CD4-positive, alpha-beta T cell treated with Interleukin-15 for 4 hours (primary cell): ENCODE measurements at regions not wholly inside any gene's neighbourhood (a gene's known extent, or its start where the extent isn't known, plus 50 kb on each side); places are given as distances from the start of the nearest gene placed in this dataset.

ENCODE experiments used
- DNase-seq: peaks from one replicate; pipeline ENCODE4 v3.0.0-alpha.2; 2020; ENCODE audit warnings: low spot score

DNA sequence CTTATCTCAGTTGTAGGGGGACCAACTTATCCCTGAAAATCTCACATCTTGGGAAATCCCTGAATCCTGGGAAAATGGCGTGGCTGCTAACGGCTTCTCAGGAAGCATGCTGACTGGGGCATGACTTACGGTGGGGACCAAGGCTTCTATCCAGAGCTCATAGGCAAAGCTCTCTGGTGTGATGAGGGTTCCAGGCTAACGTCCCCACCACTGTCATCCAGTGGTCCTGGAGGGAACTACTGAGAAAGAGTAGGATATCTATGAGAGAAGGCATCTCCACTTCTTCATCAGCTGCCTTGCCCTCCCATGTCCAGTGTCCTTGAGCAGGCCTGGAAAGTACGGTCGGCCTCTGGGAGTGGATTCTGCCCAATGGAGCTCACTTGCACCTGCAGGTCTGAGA is 210.4 kb upstream of the B3GAT1 start:
- DNase-seq, result no peak

- no peak for DNase-seq
Observed at GRCh38 chr11:134617360-134617759, 205.3 kb upstream of the B3GAT1 start.

GRCh38 chr11:134616038-134616437 is 204.0 kb upstream of the B3GAT1 start:
- no peak for DNase-seq

- DNase-seq, result no peak
Observed at GRCh38 chr11:134615041-134615615, 203.1 kb upstream of the B3GAT1 start.

GRCh38 chr11:134614141-134614540 is 202.1 kb upstream of the B3GAT1 start:
- no peak for DNase-seq

- DNase-seq, result no peak
Observed at GRCh38 chr11:134613646-134614045, 201.6 kb upstream of the B3GAT1 start.

DNA sequence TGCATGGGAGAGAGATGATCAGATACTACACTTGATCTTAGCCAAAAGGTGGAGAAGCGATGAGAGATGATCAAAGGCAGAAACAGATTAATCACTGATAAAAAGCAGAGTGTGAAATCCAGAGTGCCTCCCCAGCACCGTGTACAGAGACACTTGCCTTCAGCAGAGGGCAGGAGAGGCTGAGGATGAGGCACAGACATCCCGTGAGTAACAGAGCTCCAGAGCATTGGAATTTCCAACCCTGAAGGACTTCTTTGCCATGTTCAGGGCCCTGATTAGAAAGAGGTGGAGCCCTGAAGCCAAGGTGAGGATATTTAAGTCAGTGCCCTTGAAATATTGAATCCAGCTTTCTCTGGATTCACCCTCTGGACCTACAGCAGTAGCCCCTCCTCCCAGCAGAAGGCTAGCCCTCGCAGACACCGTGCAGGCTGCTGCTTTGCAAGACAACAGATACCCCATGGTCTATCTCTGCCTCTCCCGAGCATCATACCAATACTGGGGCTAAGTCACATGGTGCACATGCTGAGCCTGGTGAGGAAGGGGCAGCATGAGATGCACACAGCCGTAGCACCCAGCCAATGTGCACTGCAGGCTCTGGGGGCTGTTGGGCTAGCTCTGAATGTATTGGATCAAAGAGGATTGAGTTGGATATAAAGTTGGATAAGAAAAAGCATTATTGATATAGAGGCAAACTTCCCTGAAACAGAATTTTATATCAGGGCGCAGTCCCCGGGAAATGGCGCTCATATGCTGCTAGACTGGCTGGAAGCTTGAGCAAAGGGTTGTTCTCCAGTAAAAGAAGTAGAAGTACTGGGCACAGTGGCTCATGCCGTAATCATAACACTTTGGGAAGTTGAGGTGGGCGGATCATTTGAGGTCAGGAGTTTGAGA is 200.3 kb upstream of the B3GAT1 start:
- DNase-seq, result no peak

- DNase-seq, result no peak
Observed at GRCh38 chr11:134611537-134611936, 199.5 kb upstream of the B3GAT1 start.

DNA sequence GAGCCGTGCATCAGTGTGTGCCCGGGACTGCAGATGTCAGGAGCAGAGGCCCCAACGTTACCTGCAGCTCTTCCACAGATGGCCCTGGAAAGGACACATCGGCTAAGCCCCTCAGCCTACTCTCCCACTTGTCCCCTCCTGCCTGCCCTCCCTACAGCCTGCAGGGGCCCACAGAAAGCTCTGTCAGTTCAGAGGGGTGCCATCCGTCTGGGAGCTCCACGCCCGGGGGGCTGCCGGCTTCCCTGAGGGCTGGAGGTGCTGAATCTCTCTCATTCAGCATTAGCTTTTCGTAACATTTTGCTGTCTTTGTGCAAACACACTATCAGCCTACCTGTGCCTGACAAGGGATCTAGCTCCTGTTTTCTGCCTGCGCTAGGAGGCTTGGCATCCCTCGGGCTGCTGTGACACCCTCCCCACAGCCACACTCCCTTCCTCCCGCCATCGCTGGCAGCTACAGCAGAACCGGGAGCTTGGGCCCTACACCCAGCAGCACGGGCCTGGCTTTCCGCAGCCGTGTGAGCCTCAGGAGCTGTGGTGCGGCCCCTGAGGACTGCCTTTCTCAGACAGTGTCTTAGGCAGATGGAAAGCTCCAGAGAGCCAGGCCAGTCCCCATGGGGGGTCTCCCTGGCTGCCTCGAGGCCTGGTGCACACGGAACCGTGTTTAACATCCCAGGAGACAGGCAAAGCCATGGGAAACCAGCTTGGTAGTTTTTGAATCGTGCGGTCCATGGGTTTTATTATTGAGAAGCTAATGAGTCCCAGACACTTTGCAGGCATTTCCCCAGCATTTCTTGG is 198.3 kb upstream of the B3GAT1 start:
- DNase-seq, result no peak

DNA sequence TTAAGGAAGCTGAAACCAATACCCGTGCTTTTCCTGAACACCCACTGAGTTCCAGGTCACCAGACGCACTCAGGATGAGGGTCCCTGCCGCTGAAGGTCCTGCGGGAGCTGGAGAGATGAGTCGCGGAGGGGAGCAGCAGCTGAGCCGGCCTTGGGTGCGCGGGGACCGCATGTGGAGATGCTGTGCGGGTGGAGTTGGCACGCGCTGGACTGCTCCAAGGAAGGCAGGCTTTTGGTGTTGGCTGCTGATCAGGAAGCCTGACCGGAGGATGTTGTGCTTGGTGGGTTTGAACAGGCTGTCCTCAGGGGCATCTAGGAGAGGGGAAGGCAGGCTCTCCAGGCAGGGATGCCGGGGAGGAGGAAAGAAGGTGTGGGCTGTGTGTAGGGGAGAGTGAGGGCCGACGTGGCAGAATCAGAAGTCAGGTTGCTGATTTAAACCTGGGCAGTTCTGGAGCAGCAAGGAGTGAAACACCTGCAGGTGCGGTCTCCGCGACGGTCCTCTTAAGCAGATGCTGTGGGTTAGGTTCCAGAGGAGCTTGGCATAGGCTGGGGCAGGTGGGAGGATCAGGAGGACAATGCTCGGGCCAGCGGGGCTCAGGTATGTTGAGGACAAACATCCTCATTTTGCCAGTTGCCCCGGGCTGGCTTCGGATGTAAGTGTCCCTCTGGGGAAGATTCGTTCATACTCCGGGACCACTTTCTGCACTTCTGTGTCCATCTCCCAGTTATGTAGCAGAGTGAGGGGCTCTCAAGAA is 197.5 kb upstream of the B3GAT1 start:
- no peak for DNase-seq

DNA sequence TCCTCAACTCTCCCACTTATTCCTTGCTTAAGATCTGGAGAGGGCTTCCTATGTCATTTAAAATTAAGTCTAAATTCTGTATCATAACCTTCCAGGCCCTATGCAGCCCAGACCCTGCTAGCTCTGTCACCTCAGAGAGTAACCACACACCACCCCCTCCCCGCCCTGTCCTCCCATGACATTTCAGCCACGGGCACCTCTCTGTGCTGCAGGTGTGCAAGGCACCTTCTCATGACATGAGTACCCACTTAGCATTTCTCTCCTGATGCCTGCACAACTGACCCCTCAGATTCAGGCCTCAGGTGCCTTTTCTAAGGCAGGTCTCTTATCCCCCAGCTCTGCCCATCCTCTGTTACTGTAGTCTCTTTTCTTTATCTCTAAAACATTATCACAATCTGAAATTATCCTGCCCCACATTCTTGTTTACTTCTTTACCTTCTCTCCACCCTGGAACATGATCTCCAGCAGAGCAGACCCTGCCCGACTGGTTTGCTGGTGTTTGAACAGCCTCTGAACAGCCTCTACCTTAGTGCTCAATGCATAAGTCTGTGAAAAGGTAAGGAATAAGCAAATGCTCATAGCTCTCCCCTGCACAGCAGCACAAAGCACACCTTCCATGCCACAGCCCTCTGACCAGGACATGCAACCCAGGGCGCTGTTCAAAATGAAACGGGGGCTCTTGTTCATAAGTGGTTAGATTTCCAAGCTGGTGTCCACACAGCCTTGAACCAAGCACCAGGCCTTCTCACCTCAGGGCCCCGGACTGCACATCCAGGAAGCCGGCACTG is 196.1 kb upstream of the B3GAT1 start:
- DNase-seq, result no peak

DNA sequence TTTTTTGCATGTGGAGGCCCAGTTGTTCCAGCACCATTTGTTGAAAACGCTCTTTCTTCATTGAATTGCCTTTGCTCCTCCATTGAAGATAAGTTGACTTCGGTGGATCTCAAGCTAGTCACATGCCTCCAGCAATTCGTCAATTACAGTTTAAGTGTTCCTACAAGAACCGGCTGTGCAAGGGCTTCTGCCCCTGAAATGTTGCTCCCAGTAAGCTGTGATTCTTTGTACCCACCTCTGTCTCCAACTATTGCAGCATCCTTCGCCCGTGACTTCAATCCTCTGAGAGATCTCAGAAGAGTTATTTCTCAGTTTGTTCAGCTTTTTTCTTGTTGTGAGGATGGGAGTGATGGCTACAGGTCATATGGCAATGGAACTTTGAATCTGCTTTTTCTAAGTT is 194.2 kb upstream of the B3GAT1 start:
- DNase-seq, result no peak

DNA sequence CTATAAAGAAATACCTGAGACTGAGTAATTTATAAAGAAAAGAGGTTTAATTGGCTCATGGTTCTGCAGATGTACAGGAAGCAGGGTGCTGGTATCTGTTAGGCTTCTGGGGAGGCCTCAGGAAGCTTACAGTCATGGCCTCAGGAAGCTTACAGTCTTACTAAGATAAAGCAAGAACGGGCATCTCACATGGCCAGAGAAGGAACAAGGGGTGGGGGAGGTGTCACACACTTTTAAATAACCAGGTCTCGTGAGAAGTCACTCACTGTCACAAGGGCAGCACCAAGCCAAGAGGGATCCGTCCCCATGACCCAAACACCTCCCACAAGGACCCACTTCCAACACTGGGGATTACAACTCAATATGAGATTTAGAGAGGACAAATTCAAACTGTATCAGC is 192.8 kb upstream of the B3GAT1 start:
- DNase-seq, result no peak

GRCh38 chr11:134599299-134599771 is 187.3 kb upstream of the B3GAT1 start:
- no peak for DNase-seq

- DNase-seq, result no peak
Observed at GRCh38 chr11:134598368-134598767, 186.3 kb upstream of the B3GAT1 start.

GRCh38 chr11:134597452-134597851 is 185.4 kb upstream of the B3GAT1 start:
- no peak for DNase-seq

DNA sequence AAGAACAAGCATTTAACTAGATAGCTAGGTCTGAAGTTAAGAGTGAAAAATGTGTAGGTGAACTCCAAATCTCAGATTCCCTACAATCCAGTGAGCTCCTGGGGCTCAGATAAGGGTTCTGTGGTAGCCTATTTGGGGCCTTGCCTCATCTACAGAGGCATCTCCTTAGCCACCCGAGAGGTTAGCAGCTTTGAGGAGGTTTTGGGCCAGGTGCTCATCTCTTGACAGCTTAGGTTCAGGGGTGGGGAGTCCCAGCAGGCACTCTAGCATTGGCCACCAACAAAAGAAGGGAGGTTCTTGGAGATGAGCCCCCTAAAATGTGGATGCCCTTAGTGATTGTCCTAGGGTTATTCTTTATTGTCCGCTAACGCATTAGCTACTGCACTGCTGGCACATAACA is 184.4 kb upstream of the B3GAT1 start:
- no peak for DNase-seq

DNA sequence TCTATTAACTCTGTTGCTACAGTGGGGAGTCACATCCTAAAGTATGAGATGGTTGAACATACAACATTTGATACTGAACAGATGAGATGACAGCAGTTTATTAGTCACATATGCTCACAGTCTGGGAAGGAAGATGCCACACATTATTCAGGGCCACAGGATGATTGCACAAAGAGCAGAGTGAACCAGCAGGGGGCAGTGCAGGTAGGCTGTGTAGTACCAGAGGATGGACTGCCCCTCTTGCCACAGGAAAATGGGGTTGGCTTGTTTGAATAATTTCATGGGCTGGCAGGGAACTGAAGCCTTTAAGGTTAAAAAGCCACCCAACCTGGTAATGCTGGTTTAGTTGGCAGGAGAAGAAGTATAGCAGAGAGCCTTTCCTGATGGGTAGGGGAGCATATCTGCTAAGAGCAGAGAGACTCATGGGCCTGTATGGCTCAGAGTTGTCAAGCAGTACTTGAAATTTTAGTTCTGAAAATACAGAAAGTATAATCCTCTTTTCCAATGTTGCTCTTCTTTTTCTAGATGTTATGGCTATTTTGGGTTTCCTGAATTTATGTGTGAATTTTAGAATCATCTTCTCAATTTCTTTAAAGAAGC is 180.4 kb upstream of the B3GAT1 start:
- DNase-seq, result peak; percentile 22

DNA sequence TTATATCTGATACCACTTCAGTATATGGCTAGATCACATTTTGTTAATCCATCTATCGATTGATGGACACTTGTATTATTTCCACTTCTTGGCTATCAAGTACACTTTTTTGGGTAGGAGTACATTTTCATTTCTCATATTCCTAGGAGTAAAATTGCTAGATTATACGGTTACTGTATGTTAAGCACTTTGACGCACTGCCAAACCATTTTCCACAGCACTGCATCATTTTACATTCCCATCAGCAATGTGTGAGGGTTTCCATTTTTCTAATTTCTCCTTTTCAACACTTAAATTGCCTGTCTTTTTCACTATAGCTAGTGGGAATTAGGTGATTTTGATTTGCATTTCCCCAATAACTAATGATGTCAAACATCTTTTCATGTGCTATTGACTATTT is 179.3 kb upstream of the B3GAT1 start:
- no peak for DNase-seq

- DNase-seq, result no peak
Observed at GRCh38 chr11:134589129-134589528, 177.1 kb upstream of the B3GAT1 start.
